ENCODE measurements at regions not wholly inside any gene's neighbourhood (a gene's known extent, or its start where the extent isn't known, plus 50 kb on each side); places are given as distances from the start of the nearest gene placed in this dataset.
A peak's percentile ranks its signal among the peaks of the same experiment; 100 is the strongest.
"Not testable (repeated sequence)": the region's sequence is repeated elsewhere in the genome, so short reads cannot be mapped to it uniquely, and the experiment has no call there.

- no peak for DNase-seq (ENCODE audit: low read depth)
Measured at GRCh38 chr1:121443001-121443540, 258.3 kb downstream of the SRGAP2C start.

- DNase-seq (ENCODE audit: low read depth) = no peak
Measured at GRCh38 chr1:121444096-121444495, 259.3 kb downstream of the SRGAP2C start.

- no peak for DNase-seq (ENCODE audit: low read depth)
Measured at GRCh38 chr1:121445679-121446078, 260.9 kb downstream of the SRGAP2C start.

- not testable (repeated sequence) for DNase-seq (ENCODE audit: low read depth)
Measured at GRCh38 chr1:121447280-121447923, 262.6 kb downstream of the SRGAP2C start.

GRCh38 chr1:121448064-121448463, 263.3 kb downstream of the SRGAP2C start:
- not testable (repeated sequence) for DNase-seq (ENCODE audit: low read depth)

- DNase-seq (ENCODE audit: low read depth) = no peak
Measured at GRCh38 chr1:121448851-121449250, 264.1 kb downstream of the SRGAP2C start.

GRCh38 chr1:121452484-121452883, 267.7 kb downstream of the SRGAP2C start:
- DNase-seq (ENCODE audit: low read depth) = no peak

- no peak for DNase-seq (ENCODE audit: low read depth)
Measured at GRCh38 chr1:121458291-121459048, 273.7 kb downstream of the SRGAP2C start.

GRCh38 chr1:121459235-121459634, 274.5 kb downstream of the SRGAP2C start:
- DNase-seq (ENCODE audit: low read depth) = no peak

- not testable (repeated sequence) for DNase-seq (ENCODE audit: low read depth)
Measured at GRCh38 chr1:121469395-121469794, 284.6 kb downstream of the SRGAP2C start.

GRCh38 chr1:121470401-121470800, 285.6 kb downstream of the SRGAP2C start:
- DNase-seq (ENCODE audit: low read depth) = not testable (repeated sequence)

GRCh38 chr1:121471523-121471922, 286.7 kb downstream of the SRGAP2C start:
- DNase-seq (ENCODE audit: low read depth) = no peak

- DNase-seq (ENCODE audit: low read depth) = no peak
Measured at GRCh38 chr1:121472017-121472416, 287.2 kb downstream of the SRGAP2C start.

- DNase-seq (ENCODE audit: low read depth) = no peak
Measured at GRCh38 chr1:121483234-121483633, 298.5 kb downstream of the SRGAP2C start.

GRCh38 chr1:121483961-121484424, 299.2 kb downstream of the SRGAP2C start:
- no peak for DNase-seq (ENCODE audit: low read depth)

GRCh38 chr1:121494796-121495195, 310.0 kb downstream of the SRGAP2C start:
- not testable (repeated sequence) for DNase-seq (ENCODE audit: low read depth)

- DNase-seq (ENCODE audit: low read depth) = not testable (repeated sequence)
Measured at GRCh38 chr1:121511455-121511854, 326.7 kb downstream of the SRGAP2C start.

- DNase-seq (ENCODE audit: low read depth) = not testable (repeated sequence)
Measured at GRCh38 chr1:121511876-121512275, 327.1 kb downstream of the SRGAP2C start.

- no peak for DNase-seq (ENCODE audit: low read depth)
Measured at GRCh38 chr1:121515235-121515634, 330.5 kb downstream of the SRGAP2C start.

GRCh38 chr1:121516234-121516967, 331.6 kb downstream of the SRGAP2C start:
- DNase-seq (ENCODE audit: low read depth) = peak; percentile 2

GRCh38 chr1:121517586-121518230, 332.9 kb downstream of the SRGAP2C start:
- DNase-seq (ENCODE audit: low read depth) = no peak

- no peak for DNase-seq (ENCODE audit: low read depth)
Measured at GRCh38 chr1:121518726-121519041, 333.9 kb downstream of the SRGAP2C start.

Data from activated T-cell treated with anti-CD3 and anti-CD28 coated beads for 24 hours (primary cell).